ENCODE measurements at regions not wholly inside any gene's neighbourhood (a gene's known extent, or its start where the extent isn't known, plus 50 kb on each side); places are given as distances from the start of the nearest gene placed in this dataset.

DNA sequence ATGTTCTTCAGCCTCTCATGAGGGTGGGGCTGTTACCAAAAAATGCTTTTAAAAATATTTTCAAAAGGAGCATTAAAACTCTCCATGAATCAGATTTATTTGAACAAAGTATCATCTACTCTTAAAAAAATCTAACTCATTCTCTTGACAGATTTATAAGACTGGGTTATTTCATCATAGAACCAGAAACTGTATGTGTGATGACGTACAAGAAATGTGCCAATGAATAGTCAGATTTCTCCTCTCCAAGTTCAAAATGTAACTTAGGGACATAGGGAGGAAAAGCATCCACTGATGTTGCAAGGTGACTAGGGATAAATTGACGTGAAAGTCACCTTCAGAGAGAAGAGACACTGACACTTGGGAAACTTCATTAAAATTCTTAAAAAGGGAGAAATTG is 89.1 kb upstream of the CLNK start:
- TF ChIP-seq, protein P1, sequence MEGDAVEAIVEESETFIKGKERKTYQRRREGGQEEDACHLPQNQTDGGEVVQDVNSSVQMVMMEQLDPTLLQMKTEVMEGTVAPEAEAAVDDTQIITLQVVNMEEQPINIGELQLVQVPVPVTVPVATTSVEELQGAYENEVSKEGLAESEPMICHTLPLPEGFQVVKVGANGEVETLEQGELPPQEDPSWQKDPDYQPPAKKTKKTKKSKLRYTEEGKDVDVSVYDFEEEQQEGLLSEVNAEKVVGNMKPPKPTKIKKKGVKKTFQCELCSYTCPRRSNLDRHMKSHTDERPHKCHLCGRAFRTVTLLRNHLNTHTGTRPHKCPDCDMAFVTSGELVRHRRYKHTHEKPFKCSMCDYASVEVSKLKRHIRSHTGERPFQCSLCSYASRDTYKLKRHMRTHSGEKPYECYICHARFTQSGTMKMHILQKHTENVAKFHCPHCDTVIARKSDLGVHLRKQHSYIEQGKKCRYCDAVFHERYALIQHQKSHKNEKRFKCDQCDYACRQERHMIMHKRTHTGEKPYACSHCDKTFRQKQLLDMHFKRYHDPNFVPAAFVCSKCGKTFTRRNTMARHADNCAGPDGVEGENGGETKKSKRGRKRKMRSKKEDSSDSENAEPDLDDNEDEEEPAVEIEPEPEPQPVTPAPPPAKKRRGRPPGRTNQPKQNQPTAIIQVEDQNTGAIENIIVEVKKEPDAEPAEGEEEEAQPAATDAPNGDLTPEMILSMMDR (IDR thresholded peaks at IDR 0.05; ENCODE audit: control extremely low read depth, extremely low read depth, low read depth, missing control alignments) = no peak
- ChIA-PET CTCF (interaction anchor here (0.8 to 2.2 kb wide), 3 partner anchors 10 to 23 kb away, joined by 3 to 13 read pairs (median 4); no protein-coding TSS in a partner anchor), POLR2A (no interaction called here)
- no peak for DNase-seq (ENCODE audit: extremely low spot score)

DNA sequence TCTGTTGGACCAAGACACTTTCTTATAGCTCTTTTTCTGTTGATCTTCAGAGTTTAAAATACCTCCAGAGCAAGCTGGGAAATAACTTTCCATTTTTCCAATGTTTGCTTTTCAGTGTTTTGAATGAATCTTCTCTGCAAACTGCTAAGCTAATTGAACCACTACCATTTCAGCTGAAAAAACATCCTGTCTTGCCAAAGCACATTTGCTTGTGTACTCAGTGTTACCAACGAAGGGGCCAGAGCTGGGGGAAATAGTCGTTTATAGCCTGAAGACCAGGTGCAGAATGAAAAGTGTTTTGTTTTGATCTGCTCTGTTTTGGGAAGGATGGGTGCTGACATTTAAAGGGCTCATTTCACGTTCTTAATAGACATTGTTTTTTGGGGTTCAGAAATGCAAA is 88.4 kb upstream of the CLNK start:
- no peak for DNase-seq (ENCODE audit: extremely low spot score)
- TF ChIP-seq, protein P1 (IDR thresholded peaks at IDR 0.05; ENCODE audit: control extremely low read depth, extremely low read depth, low read depth, missing control alignments) = no peak
- ChIA-PET POLR2A (no interaction called here), CTCF (interaction anchor here (0.8 to 2.2 kb wide), 4 partner anchors 11 to 279 kb away, joined by 3 to 13 read pairs (median 4); no protein-coding TSS in a partner anchor)

DNA sequence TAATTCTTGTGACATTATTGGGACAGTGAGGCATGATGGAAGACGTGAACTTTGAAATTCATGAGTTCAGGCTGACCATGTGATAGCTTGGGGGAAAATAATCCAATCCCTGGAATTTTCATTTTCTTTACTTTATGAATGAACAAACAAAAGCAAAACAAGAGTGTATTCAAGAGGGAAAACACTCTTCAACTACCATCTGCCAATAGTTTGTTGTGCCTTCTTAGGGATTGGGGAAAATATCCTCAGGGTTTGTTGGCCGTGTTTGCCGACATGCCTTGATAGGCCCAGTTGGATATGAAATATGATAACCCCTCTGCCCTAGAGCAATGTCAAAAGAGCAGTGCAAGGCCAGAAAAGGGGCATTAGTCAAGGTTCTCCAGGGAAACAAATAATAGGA is 80.8 kb upstream of the CLNK start:
- ChIA-PET POLR2A (no interaction called here), CTCF (no interaction called here)
- no peak for DNase-seq (ENCODE audit: extremely low spot score)
- TF ChIP-seq, protein P1 (IDR thresholded peaks at IDR 0.05; ENCODE audit: control extremely low read depth, extremely low read depth, low read depth, missing control alignments) = no peak

DNA sequence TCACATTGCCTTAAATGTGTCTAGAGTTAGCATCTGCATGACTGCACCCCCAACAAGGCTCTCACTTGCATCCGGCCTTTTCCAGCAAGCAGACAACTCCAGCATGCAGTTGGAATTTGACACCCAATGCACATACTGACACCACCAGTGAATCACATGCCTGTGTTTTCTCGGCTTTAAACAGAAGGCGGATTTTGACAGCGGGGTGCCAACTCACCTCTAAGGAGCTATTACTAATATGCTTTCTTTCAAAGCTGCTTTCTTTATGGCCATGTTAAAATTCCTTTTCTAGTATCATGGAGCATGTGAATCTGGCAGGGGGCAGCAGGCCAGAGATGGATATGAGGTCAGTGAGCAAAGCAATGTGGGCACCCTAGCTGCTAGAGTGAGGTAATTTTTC is 78.0 kb upstream of the CLNK start:
- TF ChIP-seq, protein P1 (IDR thresholded peaks at IDR 0.05; ENCODE audit: control extremely low read depth, extremely low read depth, low read depth, missing control alignments) = no peak
- POLR2A ChIA-PET = no interaction called here
- CTCF ChIA-PET = interaction anchor here (0.9 to 2.1 kb wide), 3 partner anchors 9 to 56 kb away, joined by 3 to 5 read pairs (median 4); no protein-coding TSS in a partner anchor
- no peak for DNase-seq (ENCODE audit: extremely low spot score)

DNA sequence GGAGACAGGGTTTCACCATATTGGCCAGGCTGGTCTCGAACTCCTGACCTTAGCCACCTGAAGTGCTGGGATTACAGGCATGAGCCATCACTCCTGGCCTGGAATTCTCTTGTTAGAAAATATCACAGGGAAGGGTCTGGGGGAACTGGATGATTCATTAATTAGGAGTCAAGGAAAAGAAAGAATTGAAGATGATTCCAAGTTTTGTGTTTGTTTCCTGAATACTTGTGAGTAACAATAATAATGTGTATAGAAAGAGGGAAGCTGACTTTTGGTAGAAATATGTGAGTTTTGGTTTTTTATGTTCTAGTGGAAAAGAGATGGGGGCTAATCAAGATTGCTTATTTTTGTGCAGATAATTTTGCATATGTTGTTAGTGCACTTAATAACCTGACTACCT is 77.3 kb upstream of the CLNK start:
- no peak for DNase-seq (ENCODE audit: extremely low spot score)
- TF ChIP-seq, protein P1 (IDR thresholded peaks at IDR 0.05; ENCODE audit: control extremely low read depth, extremely low read depth, low read depth, missing control alignments) = no peak
- POLR2A ChIA-PET = no interaction called here
- CTCF ChIA-PET = interaction anchor here (0.9 to 2.1 kb wide), 3 partner anchors 8 to 15 kb away, joined by 3 to 5 read pairs (median 4); no protein-coding TSS in a partner anchor

DNA sequence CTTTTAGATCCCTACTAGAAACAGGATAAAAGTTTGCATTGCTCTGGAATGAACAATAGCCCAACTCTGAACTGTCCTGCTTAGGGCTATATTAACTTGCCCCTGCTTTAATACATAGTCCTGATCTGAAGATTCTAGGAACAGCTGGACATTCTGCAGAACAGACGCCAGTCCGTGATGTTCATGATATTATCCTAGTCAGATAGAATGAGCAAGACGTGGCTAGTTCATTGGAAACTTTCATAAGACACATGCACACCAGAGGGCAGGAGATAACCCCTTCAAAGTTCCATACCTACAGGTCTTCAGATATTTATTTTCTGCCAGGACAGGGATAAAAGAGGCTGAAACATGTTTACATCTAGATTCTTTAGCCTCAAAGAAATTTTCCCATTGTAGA is 75.5 kb upstream of the CLNK start:
- POLR2A ChIA-PET = no interaction called here
- CTCF ChIA-PET = interaction anchor here (2.0 kb wide), 1 partner anchor 14 kb away, joined by 4 read pairs; no protein-coding TSS in a partner anchor

More for the DNA sequence above, 75.5 kb upstream of the CLNK start:
- DNase-seq (ENCODE audit: extremely low spot score) = no peak
- TF ChIP-seq, protein P1 (IDR thresholded peaks at IDR 0.05; ENCODE audit: control extremely low read depth, extremely low read depth, low read depth, missing control alignments) = no peak
